Astrocyte (in vitro differentiated cells and primary cell): ENCODE measurements at regions not wholly inside any gene's neighbourhood (a gene's known extent, or its start where the extent isn't known, plus 50 kb on each side); places are given as distances from the start of the nearest gene placed in this dataset.

Experiments used
- EZH2 ChIP-seq: IDR thresholded peaks from 2 replicates; pipeline ENCODE4 v1.6.1; 2012; ENCODE audit warnings: mild to moderate bottlenecking, low read length, inconsistent platforms; ENCODE audit not compliant: insufficient read depth
- TF ChIP-seq, protein P1 (sequence below): IDR thresholded peaks from 2 replicates; pipeline ENCODE4 v1.5.1; 2011; ENCODE audit warnings: low read depth, mild to moderate bottlenecking, inconsistent platforms, low read length, moderate library complexity; ENCODE audit not compliant: insufficient read depth

DNA sequence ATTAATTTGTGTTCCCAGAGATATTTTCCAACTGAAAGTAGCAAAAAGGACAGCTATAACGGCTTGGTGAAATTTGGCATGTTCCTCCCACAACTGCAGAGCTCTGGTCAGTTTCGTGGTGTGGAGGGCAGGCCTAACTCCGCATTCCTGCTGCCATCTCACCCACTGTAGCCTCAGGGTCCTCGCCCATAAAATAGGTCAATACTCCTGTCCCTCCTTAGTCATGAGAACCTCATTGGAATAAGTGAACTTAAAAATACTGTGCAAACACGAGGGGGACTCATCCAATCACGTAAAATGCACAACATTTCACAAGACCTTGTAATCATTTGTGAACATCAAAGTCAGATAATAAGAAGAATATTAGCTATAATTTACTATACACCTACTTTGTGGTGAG is 143.5 kb upstream of the NCKAP5 start:
- TF ChIP-seq, protein P1, sequence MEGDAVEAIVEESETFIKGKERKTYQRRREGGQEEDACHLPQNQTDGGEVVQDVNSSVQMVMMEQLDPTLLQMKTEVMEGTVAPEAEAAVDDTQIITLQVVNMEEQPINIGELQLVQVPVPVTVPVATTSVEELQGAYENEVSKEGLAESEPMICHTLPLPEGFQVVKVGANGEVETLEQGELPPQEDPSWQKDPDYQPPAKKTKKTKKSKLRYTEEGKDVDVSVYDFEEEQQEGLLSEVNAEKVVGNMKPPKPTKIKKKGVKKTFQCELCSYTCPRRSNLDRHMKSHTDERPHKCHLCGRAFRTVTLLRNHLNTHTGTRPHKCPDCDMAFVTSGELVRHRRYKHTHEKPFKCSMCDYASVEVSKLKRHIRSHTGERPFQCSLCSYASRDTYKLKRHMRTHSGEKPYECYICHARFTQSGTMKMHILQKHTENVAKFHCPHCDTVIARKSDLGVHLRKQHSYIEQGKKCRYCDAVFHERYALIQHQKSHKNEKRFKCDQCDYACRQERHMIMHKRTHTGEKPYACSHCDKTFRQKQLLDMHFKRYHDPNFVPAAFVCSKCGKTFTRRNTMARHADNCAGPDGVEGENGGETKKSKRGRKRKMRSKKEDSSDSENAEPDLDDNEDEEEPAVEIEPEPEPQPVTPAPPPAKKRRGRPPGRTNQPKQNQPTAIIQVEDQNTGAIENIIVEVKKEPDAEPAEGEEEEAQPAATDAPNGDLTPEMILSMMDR, result no peak
- no peak for TF ChIP-seq EZH2
